ENCODE measurements at regions not wholly inside any gene's neighbourhood (a gene's known extent, or its start where the extent isn't known, plus 50 kb on each side); places are given as distances from the start of the nearest gene placed in this dataset.

- no peak for TF ChIP-seq CTCF (IDR thresholded peaks at IDR 0.05)
- TF ChIP-seq POLR2A (IDR thresholded peaks at IDR 0.05) = no peak
Observed at GRCh38 chr6:74050921-74051320, 354.9 kb downstream of the CD109 start.

Measured in breast epithelium (tissue), 3 donors.